ENCODE measurements at regions not wholly inside any gene's neighbourhood (a gene's known extent, or its start where the extent isn't known, plus 50 kb on each side); places are given as distances from the start of the nearest gene placed in this dataset.

- Histone ChIP-seq H3K4me3 (no peak overlapping the region), H3K27me3 (replicated peaks in 1 of 7) (peaks cover 0 to 3% (median 0%) of the 10 kb centered on the region in 7 donors), H3K36me3 (no peaks in the 10 kb centered on the region), H3K4me1 (no peaks in the 10 kb centered on the region), H3K27ac (no peak overlapping the region), H3K9me3 (no peaks in the 10 kb centered on the region)
- no peak for DNase-seq
- TF ChIP-seq POLR2A (IDR thresholded peaks at IDR 0.05) = no peak
- intact Hi-C loops (cut with DNase I; ENCODE audit: low total_unique reads) = no loop called here
- WGBS, 5 donors = 54 to 80% (median 58%) methylated on average over 5 of the region's 5 CpGs
These were observed 245.1 kb upstream of the RPS6KA3 start for GRCh38 chrX:20511792-20512191.

DNA sequence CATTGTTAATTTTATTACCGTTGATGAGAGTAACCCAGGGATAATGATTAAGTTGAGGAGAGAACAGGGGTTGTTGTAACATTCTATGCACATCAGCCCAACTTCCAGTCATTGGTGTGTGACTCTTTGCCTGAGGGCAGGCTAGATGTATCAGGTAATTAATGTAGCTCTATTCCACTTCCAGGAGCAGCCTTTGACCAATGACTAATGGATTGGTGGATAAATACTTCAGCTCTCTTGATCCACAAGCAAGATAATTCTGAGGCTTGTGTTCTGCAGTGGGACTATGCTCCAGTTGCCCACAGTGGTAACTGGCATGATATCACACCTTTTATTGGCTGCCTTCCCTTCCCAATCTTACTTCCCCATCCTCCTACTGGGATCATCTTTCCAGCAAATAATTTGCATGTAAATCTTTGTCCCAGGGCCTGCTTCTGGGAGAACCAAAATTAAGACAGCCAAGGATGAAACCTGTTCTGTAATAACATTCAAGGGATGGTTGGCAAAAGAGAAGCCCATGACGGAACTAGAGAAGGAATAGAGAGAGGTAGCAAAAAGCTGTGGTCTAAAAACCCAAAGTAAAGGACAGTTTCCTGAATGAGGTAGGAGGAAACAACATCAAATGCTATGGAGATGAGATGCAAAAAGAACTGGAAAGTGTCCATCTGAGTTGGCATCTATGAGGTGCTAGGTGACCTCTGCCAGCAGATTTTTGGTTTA lies 241.4 kb upstream of the RPS6KA3 start:
- TF ChIP-seq POLR2A (IDR thresholded peaks at IDR 0.05) (no peak), POLR2AphosphoS5 (IDR thresholded peaks at IDR 0.05) (no peak)
- WGBS, 5 donors = 76 to 97% (median 81%) methylated on average over 1 to 2 of the region's 2 CpGs

GRCh38 chrX:20506739-20507138 lies 240.0 kb upstream of the RPS6KA3 start:
- TF ChIP-seq, protein P1, sequence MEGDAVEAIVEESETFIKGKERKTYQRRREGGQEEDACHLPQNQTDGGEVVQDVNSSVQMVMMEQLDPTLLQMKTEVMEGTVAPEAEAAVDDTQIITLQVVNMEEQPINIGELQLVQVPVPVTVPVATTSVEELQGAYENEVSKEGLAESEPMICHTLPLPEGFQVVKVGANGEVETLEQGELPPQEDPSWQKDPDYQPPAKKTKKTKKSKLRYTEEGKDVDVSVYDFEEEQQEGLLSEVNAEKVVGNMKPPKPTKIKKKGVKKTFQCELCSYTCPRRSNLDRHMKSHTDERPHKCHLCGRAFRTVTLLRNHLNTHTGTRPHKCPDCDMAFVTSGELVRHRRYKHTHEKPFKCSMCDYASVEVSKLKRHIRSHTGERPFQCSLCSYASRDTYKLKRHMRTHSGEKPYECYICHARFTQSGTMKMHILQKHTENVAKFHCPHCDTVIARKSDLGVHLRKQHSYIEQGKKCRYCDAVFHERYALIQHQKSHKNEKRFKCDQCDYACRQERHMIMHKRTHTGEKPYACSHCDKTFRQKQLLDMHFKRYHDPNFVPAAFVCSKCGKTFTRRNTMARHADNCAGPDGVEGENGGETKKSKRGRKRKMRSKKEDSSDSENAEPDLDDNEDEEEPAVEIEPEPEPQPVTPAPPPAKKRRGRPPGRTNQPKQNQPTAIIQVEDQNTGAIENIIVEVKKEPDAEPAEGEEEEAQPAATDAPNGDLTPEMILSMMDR (IDR thresholded peaks at IDR 0.05 in 8 of 11, conservative IDR thresholded peaks at IDR 0.05 in 3 of 11) = no peak
- TF ChIP-seq POLR2AphosphoS5 (IDR thresholded peaks at IDR 0.05) (no peak), POLR2A (IDR thresholded peaks at IDR 0.05) (no peak)
- H3K36me3 ChIP-seq = no peaks in the 10 kb centered on the region
- no peaks in the 10 kb centered on the region for H3K4me1 ChIP-seq
- no peak overlapping the region for H3K4me3 ChIP-seq
- H3K27me3 ChIP-seq (replicated peaks in 1 of 7) = peaks cover 0 to 12% (median 0%) of the 10 kb centered on the region in 7 donors
- no peaks in the 10 kb centered on the region for H3K9me3 ChIP-seq
- DNase-seq = no peak
- intact Hi-C loops (cut with DNase I; ENCODE audit: low total_unique reads) = no loop called here
- H3K27ac ChIP-seq = no peak overlapping the region

More for the DNA sequence above, 241.4 kb upstream of the RPS6KA3 start:
- Histone ChIP-seq H3K4me3 (no peak overlapping the region), H3K27me3 (replicated peaks in 1 of 7) (peaks cover 0 to 12% (median 0%) of the 10 kb centered on the region in 7 donors), H3K4me1 (no peaks in the 10 kb centered on the region), H3K36me3 (no peaks in the 10 kb centered on the region), H3K9me3 (no peaks in the 10 kb centered on the region), H3K27ac (no peak overlapping the region)
- intact Hi-C loops (cut with DNase I; ENCODE audit: low total_unique reads) = no loop called here
- DNase-seq = no peak

DNA sequence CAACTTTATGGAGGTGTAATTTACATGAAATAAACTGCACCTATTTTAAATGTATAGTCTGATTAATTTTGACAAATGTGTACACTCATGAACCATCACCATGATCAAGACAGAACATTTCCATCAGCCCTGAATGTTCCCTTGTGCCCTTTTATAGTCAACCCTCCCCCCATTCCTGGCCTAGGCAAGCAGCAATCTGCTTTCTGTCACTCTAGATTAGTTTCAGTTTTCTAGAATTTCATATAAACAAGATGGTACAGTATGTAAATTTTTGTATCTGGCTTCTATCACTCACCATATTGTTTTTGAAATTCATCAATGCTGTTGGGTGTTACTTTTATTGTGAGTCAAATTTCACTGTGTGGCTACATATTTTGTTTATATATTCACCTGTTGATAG lies 234.2 kb upstream of the RPS6KA3 start:
- DNase-seq = no peak
- Histone ChIP-seq H3K27me3 (replicated peaks in 1 of 7) (peaks cover 0 to 9% (median 0%) of the 10 kb centered on the region in 7 donors), H3K9me3 (no peaks in the 10 kb centered on the region), H3K4me1 (no peaks in the 10 kb centered on the region), H3K4me3 (no peak overlapping the region), H3K27ac (no peak overlapping the region), H3K36me3 (no peaks in the 10 kb centered on the region)
- intact Hi-C loops (cut with DNase I; ENCODE audit: low total_unique reads) = no loop called here
- TF ChIP-seq POLR2AphosphoS5 (IDR thresholded peaks at IDR 0.05) (no peak), POLR2A (IDR thresholded peaks at IDR 0.05) (no peak)
- TF ChIP-seq, protein P1 (IDR thresholded peaks at IDR 0.05 in 8 of 11, conservative IDR thresholded peaks at IDR 0.05 in 3 of 11) = no peak

DNA sequence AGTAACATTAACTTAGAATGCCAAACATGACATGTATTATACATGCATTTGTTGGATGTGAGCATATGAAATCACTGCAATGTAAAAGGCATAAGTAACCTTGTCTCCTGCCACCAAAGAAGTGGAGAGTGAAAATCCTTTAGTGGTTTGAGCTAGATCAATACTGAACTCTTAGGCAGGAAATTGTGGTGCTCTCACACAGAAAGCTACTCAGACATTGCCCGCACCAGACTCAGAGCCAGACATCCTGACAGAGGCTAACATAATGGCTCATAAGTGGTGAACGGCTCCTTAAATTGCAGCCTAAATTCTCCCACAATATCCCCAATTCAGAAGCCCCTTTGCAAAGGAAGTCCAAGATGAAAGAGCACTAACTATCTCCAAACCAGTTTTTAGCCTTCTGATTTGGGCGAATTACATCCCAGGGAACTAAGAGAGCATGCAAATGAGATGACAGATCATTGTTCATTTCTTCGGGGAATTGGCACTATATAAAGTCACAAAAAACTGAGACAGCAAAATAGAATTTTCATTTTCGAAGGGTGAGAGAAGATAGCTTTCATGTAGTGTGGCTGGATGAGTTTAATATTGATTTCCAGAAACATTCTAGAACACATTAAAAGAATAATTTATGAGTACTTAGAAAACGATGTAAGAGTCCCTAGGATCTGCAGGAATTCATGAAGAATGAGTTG lies 233.6 kb upstream of the RPS6KA3 start:
- TF ChIP-seq, protein P1 (IDR thresholded peaks at IDR 0.05 in 8 of 11, conservative IDR thresholded peaks at IDR 0.05 in 3 of 11) = no peak
- TF ChIP-seq POLR2AphosphoS5 (IDR thresholded peaks at IDR 0.05) (no peak), POLR2A (IDR thresholded peaks at IDR 0.05) (no peak)
- Histone ChIP-seq H3K27me3 (replicated peaks in 1 of 7) (peaks cover 0 to 9% (median 0%) of the 10 kb centered on the region in 7 donors), H3K4me1 (no peaks in the 10 kb centered on the region), H3K9me3 (no peaks in the 10 kb centered on the region), H3K4me3 (no peak overlapping the region), H3K27ac (no peak overlapping the region), H3K36me3 (no peaks in the 10 kb centered on the region)
- intact Hi-C loops (cut with DNase I; ENCODE audit: low total_unique reads) = no loop called here
- WGBS, 5 donors = 48 to 59% (median 55%) methylated on average over 6 of the region's 6 CpGs
- DNase-seq = no peak

Measured in spleen (tissue), 11 donors.